DOHH2 (cell line): ENCODE measurements at regions not wholly inside any gene's neighbourhood (a gene's known extent, or its start where the extent isn't known, plus 50 kb on each side); places are given as distances from the start of the nearest gene placed in this dataset.
"Not testable (repeated sequence)": the region's sequence is repeated elsewhere in the genome, so short reads cannot be mapped to it uniquely, and the experiment has no call there.

Source experiments
- CTCF ChIP-seq: fragments of 200-600 bp; sonication (generic); IDR thresholded peaks from one replicate; pipeline ENCODE4 v1.5.1; 2014; ENCODE audit warnings: antibody characterized with exemption, mild to moderate bottlenecking, low read depth, low read length; ENCODE audit not compliant: poor library complexity, severe bottlenecking
- EZH2phosphoT487 ChIP-seq: fragments of 200-600 bp; sonication (generic); IDR thresholded peaks from 2 replicates; pipeline ENCODE4 v1.6.1; 2017; ENCODE audit warnings: borderline replicate concordance, mild to moderate bottlenecking, antibody characterized with exemption, low read length, moderate library complexity, mixed read lengths

- TF ChIP-seq CTCF, EZH2phosphoT487: not testable (repeated sequence)
These were observed 1523.7 kb upstream of the TPTE start for GRCh38 chr21:8997443-8998390.
